ENCODE measurements at regions not wholly inside any gene's neighbourhood (a gene's known extent, or its start where the extent isn't known, plus 50 kb on each side); places are given as distances from the start of the nearest gene placed in this dataset.

DNA sequence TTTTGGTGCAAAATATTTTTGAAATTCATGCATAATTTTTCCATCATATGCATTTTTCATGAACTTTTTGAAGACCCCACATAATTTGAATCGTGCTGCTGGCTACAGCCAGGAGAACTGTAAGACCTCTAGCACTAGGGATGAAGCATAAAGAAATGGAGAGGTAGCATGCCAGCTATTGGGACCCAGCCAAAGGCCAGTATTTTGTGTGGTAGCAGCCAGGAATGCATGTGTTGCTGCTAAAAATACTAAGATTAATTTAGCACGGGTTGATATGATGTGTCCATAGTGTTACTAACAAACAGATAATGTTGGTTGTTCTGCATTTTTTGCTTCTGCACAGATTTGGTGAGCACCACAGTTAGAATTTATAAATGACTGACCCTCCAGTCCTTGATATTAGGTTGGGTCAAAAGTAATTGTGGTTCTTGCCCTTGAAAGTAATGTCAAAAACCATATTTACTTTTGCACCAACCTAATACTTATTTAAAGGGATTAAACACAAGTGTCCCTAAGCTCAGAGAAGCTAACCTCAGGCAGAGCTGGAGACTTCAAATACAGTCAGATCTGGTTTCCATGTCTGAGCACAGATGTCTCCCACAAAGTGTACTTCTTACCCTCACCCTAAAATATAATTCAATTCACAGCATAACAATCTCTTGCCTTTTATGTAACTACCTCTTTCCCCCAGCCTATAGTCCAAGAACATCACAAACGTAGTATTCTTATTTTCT, 54.1 kb upstream of the NPSR1 start:
- TF ChIP-seq, protein P1, sequence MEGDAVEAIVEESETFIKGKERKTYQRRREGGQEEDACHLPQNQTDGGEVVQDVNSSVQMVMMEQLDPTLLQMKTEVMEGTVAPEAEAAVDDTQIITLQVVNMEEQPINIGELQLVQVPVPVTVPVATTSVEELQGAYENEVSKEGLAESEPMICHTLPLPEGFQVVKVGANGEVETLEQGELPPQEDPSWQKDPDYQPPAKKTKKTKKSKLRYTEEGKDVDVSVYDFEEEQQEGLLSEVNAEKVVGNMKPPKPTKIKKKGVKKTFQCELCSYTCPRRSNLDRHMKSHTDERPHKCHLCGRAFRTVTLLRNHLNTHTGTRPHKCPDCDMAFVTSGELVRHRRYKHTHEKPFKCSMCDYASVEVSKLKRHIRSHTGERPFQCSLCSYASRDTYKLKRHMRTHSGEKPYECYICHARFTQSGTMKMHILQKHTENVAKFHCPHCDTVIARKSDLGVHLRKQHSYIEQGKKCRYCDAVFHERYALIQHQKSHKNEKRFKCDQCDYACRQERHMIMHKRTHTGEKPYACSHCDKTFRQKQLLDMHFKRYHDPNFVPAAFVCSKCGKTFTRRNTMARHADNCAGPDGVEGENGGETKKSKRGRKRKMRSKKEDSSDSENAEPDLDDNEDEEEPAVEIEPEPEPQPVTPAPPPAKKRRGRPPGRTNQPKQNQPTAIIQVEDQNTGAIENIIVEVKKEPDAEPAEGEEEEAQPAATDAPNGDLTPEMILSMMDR (IDR thresholded peaks at IDR 0.05; ENCODE audit: low read depth, low read length), result no peak
- H3K4me3 ChIP-seq (ENCODE audit: low read depth, low read length), result no peak overlapping the region

Measured in WI38 (cell line).